Heart left ventricle (tissue), 13 donors: ENCODE measurements at regions not wholly inside any gene's neighbourhood (a gene's known extent, or its start where the extent isn't known, plus 50 kb on each side); places are given as distances from the start of the nearest gene placed in this dataset.

ENCODE experiments used
- CTCF ChIP-seq, 12 donors: fragments of 200-600 bp; sonication (generic) in 4 of 12; IDR thresholded peaks; one replicate each; pipeline versions ENCODE4 v1.5.0 to v1.8.0; 2018 to 2022; ENCODE audit warnings: antibody characterized with exemption in 12 of 12, mild to moderate bottlenecking in 5 of 12
- POLR2A ChIP-seq, 2 donors: fragments of 450-650 bp; IDR thresholded peaks; one replicate each; pipeline ENCODE4 v1.6.1; 2017; ENCODE audit warnings: antibody characterized with exemption in 2 of 2, mild to moderate bottlenecking in 2 of 2, moderate library complexity in 2 of 2
- donor health status: ischemic (EF 13 %, LVEDD 7.1; RV severe dilation, severe dysfunction).
- donor health status: DM: no; HTN: yes; CAD: no.
- donor health status: DM: no; HTN: no; CAD: no.
- donor health status: ischemic (EF 25% LVEDD 6.9; RV normal size, moderate dysfunction).
- donor health status: ischemic (EF 25% LVEDD 5.7; RV mildly dilated, moderate dysfunction).
- donor health status: ischemic (EF 35%, LVEDD 5.7; RV mildly dilated, moderate dysfunction).
- donor health status: nonischemic (EF 11% LVEDD 7.7; RV severe dilation, severe dysfunction).
- donor health status: DM: yes; HTN: yes; CAD: no.
- donor health status: PGD.
- donor health status: ischemic (EF 29% LVEDD 5.4; RV normal size, mild dysfunction).
- donor health status: nonischemic (EF 23%, LVEDD 6.1; RV moderate dilation, normal function).

- TF ChIP-seq CTCF (IDR thresholded peaks at IDR 0.05), result no peak
- no peak for TF ChIP-seq POLR2A (IDR thresholded peaks at IDR 0.05)
These were observed 291.8 kb upstream of the HS6ST1 start for GRCh38 chr2:128610496-128610895.
